MM.1S (cell line): ENCODE measurements at regions not wholly inside any gene's neighbourhood (a gene's known extent, or its start where the extent isn't known, plus 50 kb on each side); places are given as distances from the start of the nearest gene placed in this dataset.
"Not testable (repeated sequence)": the region's sequence is repeated elsewhere in the genome, so short reads cannot be mapped to it uniquely, and the experiment has no call there.

Experiments
- DNase-seq: peaks from one replicate; pipeline ENCODE4 v3.0.0-alpha.2; 2015
- H2AFZ ChIP-seq: fragments of 300-600 bp; sonication (generic); 2 replicates; pipeline ENCODE4 v1.6.0; 2016; ENCODE audit warnings: antibody characterized with exemption, low read length
- H3F3A ChIP-seq: fragments of 300-600 bp; sonication (generic); 2 replicates; pipeline ENCODE4 v1.6.1; 2016; ENCODE audit warnings: mild to moderate bottlenecking, antibody characterized with exemption, low read length, moderate library complexity, mixed read lengths; ENCODE audit not compliant: insufficient read depth
- H3K27ac ChIP-seq: fragments of 300-600 bp; sonication (generic); 2 replicates; pipeline ENCODE4 v1.5.1; 2016; ENCODE audit warnings: mild to moderate bottlenecking, low read length
- H3K27me3 ChIP-seq: fragments of 300-600 bp; sonication (generic); replicated peaks from 2 replicates; pipeline ENCODE4 v1.6.0; 2016; ENCODE audit warnings: low read length; ENCODE audit not compliant: insufficient read depth
- H3K36me3 ChIP-seq: fragments of 300-600 bp; sonication (generic); replicated peaks from 2 replicates; pipeline ENCODE4 v1.6.1; 2016; ENCODE audit warnings: mild to moderate bottlenecking, low read length, mixed read lengths; ENCODE audit not compliant: insufficient read depth
- H3K4me1 ChIP-seq: fragments of 300-600 bp; sonication (generic); 2 replicates; pipeline ENCODE4 v1.6.1; 2016; ENCODE audit warnings: low read length, mixed read lengths
- H3K4me2 ChIP-seq: fragments of 300-600 bp; sonication (generic); 2 replicates; pipeline ENCODE4 v1.6.0; 2016; ENCODE audit warnings: low read depth, low read length
- H3K4me3 ChIP-seq: fragments of 300-600 bp; sonication (generic); 2 replicates; pipeline ENCODE4 v1.5.1; 2016; ENCODE audit warnings: low read length, mixed read lengths
- H3K79me2 ChIP-seq: fragments of 300-600 bp; sonication (generic); 2 replicates; pipeline ENCODE4 v1.6.1; 2016; ENCODE audit warnings: mixed run types, low read length, mixed read lengths
- H3K9ac ChIP-seq: fragments of 300-600 bp; sonication (generic); 2 replicates; pipeline ENCODE4 v1.6.1; 2016; ENCODE audit warnings: low read length, mixed read lengths
- H3K9me2 ChIP-seq: fragments of 300-600 bp; sonication (generic); replicated peaks from 2 replicates; pipeline ENCODE4 v1.6.1; 2016; ENCODE audit warnings: mild to moderate bottlenecking, low read length, mixed read lengths; ENCODE audit not compliant: insufficient read depth
- H3K9me3 ChIP-seq: fragments of 300-600 bp; sonication (generic); replicated peaks from 2 replicates; pipeline ENCODE4 v1.6.1; 2016; ENCODE audit warnings: mild to moderate bottlenecking, low read length, mixed read lengths; ENCODE audit not compliant: insufficient read depth
- H4K20me1 ChIP-seq: fragments of 300-600 bp; sonication (generic); 2 replicates; pipeline ENCODE4 v1.6.1; 2016; ENCODE audit warnings: mild to moderate bottlenecking, low read length, moderate library complexity, mixed read lengths; ENCODE audit not compliant: insufficient read depth

DNA sequence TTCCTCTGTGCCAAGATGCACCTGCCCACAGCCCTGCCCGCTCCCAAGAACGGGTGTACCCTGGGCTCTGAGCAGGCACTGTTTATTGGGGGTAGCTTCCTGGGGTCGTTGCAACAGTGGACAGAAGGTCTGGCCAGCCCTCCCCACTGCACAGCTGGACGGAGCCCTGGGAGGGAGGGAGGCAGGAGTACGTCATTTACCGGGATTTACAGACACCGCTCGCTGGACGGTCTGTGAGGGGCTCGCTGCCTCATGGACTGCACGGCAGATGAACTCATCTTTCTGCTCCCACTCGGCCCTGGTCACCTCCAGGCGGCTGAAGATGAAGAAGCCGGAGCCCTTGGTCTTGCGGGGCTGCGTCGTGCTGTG lies 195.2 kb downstream of the TMEM121 start:
- not testable (repeated sequence) for H2AFZ ChIP-seq, H3K79me2 ChIP-seq, H4K20me1 ChIP-seq, H3F3A ChIP-seq, H3K4me3 ChIP-seq, H3K9me3 ChIP-seq, H3K36me3 ChIP-seq, H3K4me1 ChIP-seq, H3K4me2 ChIP-seq, DNase-seq, H3K9me2 ChIP-seq, H3K9ac ChIP-seq, H3K27me3 ChIP-seq, H3K27ac ChIP-seq

DNA sequence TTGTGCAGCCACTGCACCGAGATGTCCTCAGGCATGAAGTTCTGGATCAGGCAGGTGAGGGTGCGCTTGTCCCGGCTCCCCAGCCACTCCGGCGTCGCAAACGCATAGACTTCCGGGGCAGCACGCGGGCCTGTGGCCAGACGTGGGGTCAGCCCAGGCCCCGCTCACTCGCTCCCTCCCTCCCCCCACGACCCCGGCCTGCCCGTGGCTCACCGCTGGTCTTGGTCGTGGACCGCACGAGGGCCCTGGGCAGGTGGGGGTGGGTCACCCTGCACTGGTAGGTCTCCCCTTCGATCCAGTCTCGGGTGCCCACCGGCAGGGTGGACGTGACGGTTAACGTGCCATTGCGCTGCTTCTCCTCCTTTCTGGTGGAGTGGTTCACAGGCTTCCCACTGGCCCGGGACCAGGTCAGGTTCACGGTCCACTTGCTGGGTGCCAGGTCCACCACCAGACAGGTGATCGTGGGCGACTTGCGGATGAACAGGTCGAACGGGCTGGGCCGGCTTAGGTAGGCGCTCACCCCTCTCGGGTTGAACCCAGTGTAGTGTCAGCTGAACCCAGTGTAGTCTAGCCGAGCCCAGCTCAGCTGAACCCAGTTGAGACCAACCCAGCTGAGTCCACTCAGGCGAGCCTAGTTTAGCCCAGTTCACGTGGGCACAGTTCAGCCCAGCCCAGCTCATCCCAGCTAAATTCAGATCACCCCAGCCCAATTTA lies 195.8 kb downstream of the TMEM121 start:
- H3K9me2 ChIP-seq, H3K4me1 ChIP-seq, DNase-seq, H3F3A ChIP-seq, H2AFZ ChIP-seq, H4K20me1 ChIP-seq, H3K9me3 ChIP-seq, H3K27me3 ChIP-seq, H3K4me2 ChIP-seq, H3K79me2 ChIP-seq, H3K4me3 ChIP-seq, H3K9ac ChIP-seq, H3K27ac ChIP-seq, H3K36me3 ChIP-seq: not testable (repeated sequence)

DNA sequence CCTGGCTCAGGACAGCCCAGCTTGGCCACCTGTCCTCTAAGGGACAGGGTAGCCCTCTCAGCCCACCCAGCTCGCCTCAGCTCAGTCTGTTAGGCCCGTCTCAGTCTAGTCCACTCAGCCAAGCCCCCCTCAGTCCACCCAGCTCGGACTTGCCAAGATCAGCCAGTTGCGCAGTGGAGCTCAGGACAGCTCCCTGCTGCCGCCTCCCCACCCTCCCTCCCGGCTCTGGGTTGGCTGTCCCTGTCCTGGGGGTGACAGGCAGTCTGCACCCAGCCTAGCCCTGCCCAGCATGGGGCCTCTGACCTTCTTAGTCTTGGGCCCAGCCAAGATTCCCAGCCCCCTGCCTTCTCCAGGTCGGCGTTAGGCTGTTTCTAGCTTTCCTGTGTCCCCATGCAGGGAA lies 196.9 kb downstream of the TMEM121 start:
- not testable (repeated sequence) for H3K9ac ChIP-seq, H3K27ac ChIP-seq, H3K9me3 ChIP-seq, H3K4me1 ChIP-seq, H3K4me2 ChIP-seq, H3K36me3 ChIP-seq, H4K20me1 ChIP-seq, H3K9me2 ChIP-seq, H3F3A ChIP-seq, H2AFZ ChIP-seq, H3K27me3 ChIP-seq, DNase-seq, H3K4me3 ChIP-seq, H3K79me2 ChIP-seq

DNA sequence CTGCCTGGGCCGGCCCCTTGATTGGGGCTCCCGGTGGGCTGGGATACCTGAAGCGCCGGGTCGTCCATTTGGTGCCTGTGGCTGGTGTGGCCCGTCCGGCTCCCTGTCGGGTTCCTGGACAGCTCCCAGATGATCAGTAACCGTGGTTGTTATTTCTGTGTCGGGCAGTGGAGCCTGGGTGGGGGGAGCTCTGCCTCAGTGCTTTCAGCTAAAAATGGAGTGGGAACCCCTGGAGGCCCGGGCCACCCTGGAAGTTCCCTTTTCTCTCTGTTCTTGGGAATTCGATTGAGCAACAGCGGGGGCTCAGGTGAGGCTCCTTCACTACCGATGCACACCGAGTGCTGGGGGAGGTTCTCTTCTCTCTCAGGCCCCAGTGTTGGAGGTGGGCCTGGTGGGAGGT lies 197.4 kb downstream of the TMEM121 start:
- not testable (repeated sequence) for H2AFZ ChIP-seq, H3K9me3 ChIP-seq, H3K27me3 ChIP-seq, H3K9me2 ChIP-seq, H3K79me2 ChIP-seq, DNase-seq, H3K4me3 ChIP-seq, H3K4me1 ChIP-seq, H3F3A ChIP-seq, H3K9ac ChIP-seq, H3K36me3 ChIP-seq, H3K27ac ChIP-seq, H4K20me1 ChIP-seq, H3K4me2 ChIP-seq

DNA sequence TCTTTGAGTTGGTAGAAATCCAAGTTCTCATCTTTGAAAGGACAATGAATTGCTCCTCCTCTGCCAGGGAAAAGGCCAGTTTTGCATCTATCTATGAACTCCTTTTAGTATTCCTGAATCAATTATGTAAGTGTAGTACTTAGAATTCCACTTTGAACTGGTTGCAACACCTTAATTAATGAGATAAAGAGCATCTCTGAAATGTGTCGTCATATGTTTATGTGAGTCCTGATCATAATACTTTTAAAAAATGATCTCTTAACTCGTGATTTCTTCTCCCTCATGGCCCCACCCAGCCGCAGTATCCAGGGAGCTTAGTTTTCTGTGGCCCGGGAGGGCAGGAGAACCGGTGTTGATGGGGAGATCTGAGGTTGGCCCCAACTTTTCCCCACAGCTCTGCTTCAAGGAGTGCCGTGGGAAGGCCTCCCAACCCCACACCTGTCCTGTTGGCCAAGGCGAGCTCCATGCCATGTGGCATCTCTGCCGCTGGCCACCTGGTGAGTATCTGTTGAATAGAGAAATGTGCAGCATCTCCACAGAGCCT lies 203.5 kb downstream of the TMEM121 start:
- H2AFZ ChIP-seq, H3K9me2 ChIP-seq, H3K27me3 ChIP-seq, H3K27ac ChIP-seq, H3K4me3 ChIP-seq, H3K4me1 ChIP-seq, H4K20me1 ChIP-seq, H3K4me2 ChIP-seq, H3K9ac ChIP-seq, H3F3A ChIP-seq, H3K9me3 ChIP-seq, H3K36me3 ChIP-seq, DNase-seq, H3K79me2 ChIP-seq: not testable (repeated sequence)

DNA sequence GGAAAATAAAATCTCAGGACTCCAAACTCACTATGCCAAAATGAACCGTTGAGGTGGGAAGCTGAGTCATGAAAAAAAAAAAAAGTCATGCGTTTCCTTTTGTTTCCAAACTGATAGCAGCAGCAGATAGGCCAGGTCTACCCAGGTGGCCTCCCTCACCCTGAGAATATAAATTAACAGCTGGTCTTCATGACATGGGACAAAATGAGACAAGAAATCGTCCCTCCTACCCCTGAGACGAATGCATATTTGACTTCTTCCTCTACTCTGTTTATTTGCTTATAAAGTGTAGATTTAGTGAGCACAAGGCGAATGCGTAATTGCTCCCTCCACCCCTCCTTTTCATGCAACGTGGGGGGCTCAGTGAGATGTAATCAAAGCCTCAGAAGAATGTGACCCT lies 204.3 kb downstream of the TMEM121 start:
- not testable (repeated sequence) for H3K27me3 ChIP-seq, H3K4me2 ChIP-seq, H3K4me3 ChIP-seq, H3K36me3 ChIP-seq, H3F3A ChIP-seq, H3K9ac ChIP-seq, H4K20me1 ChIP-seq, H3K79me2 ChIP-seq, H3K9me2 ChIP-seq, H2AFZ ChIP-seq, DNase-seq, H3K4me1 ChIP-seq, H3K9me3 ChIP-seq, H3K27ac ChIP-seq

DNA sequence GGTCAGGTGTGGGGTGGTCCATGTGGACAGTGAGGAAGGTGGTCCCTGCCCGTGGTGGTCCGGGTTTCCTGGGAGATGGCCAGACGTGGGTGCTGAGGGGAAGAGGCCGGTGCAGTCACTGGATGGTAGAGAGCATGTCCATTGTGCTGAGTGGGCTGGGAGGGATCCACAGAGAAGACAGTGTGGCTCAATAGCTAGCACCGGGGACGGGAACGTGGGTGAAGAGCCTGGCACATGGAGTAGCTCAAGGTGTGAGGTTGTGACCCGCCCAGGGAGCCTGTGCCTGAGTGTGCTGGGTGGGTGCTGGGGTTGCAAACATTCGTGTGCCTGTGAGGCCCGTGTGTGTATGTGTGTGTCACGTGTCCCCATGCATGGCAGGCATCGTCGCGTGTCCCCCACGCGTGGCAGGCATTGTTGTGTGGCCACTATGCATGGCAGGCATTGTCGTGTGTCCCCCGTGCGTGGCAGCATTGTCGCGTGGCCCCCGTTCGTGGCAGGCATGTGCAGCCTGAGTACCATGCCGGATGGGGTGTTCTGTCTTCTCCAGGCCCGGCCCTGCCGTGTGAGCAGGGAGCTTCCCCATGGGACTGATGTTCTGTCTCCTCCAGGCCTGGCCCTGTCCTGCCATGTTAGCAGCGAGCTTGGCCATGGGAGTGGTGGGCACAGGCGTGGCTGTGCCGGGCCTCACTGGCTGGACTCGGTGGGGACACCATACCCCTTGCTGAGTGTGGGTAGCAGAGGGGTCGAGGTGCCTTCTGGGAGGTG lies 205.0 kb downstream of the TMEM121 start:
- not testable (repeated sequence) for H3K4me1 ChIP-seq, H3K4me3 ChIP-seq, H3K4me2 ChIP-seq, H3K79me2 ChIP-seq, DNase-seq, H3K36me3 ChIP-seq, H2AFZ ChIP-seq, H4K20me1 ChIP-seq, H3K9me2 ChIP-seq, H3K9ac ChIP-seq, H3F3A ChIP-seq, H3K27me3 ChIP-seq, H3K9me3 ChIP-seq, H3K27ac ChIP-seq
